GM18505 (cell line): ENCODE measurements at regions not wholly inside any gene's neighbourhood (a gene's known extent, or its start where the extent isn't known, plus 50 kb on each side); places are given as distances from the start of the nearest gene placed in this dataset.

ENCODE experiments used
- ATAC-seq: cut with Tn5 transposase; IDR thresholded peaks from one replicate; pipeline ENCODE4 v1.9.1; 2021; ENCODE audit not compliant: unreplicated experiment
- POLR2A ChIP-seq: IDR thresholded peaks from 4 replicates; pipeline ENCODE4 v1.6.1; 2011; ENCODE audit warnings: borderline replicate concordance; ENCODE audit not compliant: insufficient read depth, insufficient read length; ENCODE audit errors: extremely low read depth

DNA sequence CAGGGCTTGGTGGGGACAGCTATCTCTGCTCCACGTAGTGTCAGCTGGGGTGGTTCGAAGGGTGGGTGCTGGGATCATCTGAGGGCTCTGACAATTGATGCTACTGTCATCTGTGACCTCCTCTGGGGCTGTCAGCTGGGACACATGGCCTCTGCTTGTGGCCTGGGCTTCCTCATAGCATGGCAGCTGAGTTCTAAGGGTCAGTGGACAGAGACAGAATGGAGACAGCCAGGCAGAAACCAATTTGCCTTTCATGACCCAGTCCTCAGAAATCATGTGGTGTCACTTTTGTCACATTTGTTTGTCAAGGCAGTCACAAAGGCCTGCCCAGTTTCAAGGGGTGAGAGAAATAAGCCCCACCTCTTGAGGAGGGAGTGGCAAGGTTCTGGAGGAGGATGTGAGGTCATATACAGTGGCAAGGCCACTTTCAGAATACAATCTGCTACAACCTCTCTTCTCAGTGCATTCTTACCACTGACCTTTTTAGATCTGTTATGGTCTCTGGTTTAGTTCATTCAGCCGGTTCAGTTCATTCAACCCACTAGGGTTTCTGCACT, 103.6 kb upstream of the BCOR start:
- no peak for TF ChIP-seq POLR2A
- peak; percentile 87 for ATAC-seq

DNA sequence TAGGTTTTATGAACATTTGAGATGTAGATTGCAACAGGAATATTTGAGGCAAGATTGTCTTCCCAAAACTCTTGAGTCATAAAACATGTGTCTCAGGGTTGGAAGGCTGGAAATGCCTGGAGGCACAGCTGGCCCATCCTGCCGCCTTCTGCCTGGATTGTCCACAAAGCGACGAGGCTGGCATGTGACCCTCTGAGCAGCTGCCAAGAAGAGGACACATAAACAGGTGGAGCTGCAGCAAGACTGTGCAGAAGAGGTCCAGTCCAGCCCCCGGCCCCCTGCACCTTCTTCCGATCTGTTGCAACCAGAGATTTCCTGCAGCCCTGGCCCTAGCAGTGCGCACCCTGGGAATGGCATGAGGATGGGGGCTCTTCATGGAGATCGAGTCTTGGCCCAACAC, 101.9 kb upstream of the BCOR start:
- no peak for TF ChIP-seq POLR2A
- no peak for ATAC-seq

DNA sequence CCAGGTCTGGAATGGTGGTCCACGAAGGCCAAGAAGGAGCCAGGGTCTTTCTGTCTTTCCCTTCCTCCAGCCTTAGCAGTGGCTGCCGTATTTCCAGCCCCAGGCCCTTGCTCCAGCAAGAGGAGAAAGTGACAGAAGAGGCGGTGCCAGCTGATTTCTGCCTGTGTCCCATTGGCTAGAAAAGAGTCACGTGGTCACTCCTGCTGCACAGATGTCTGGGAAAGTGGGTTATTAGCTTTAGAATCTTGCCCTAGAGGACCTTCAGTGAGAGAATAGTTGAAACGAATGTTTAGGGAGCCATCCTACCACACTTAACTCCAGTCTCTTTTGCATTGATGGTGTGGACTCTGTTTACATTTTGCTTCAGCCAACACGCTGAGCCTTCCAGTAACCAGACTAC, 99.3 kb upstream of the BCOR start:
- ATAC-seq = no peak
- no peak for TF ChIP-seq POLR2A

DNA sequence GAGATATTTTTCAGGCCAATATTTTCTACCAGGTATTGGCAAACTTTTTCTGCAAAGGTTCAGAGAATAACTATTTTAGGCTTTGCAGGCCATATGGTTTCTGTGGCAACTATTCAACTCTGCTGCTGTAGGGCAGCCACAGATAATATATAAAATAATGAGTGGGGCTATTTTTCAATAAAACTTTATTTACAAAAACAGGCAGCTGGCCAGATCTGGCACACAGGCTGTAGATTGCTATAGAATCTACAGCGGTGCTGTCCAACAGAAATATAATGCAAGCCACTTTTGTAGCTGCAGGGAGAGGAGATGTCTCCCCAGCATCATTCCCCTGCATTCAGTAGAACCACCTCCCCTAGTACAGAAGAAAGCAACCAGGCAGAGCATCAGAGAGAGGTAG, 97.6 kb upstream of the BCOR start:
- no peak for ATAC-seq
- no peak for TF ChIP-seq POLR2A

DNA sequence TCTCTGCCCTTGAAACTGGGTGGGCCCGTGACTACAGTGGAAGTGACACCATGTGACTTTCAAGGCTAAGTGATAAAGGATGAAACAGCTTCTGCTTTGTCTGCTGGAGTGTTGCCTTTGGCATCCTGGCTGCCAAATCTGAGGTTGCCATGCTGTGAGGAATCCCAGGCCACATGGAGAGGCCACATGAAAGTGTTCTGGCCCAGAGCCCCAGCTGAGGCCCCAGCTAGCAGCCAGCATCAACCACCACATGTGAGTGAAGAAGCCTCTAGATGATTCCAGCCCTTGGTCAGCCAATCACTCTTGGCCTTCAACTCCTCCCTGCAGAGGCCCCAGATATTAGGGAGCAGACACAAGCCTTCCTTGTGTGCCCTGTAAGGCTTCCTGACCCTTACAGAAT, 94.4 kb upstream of the BCOR start:
- no peak for ATAC-seq
- TF ChIP-seq POLR2A = no peak

DNA sequence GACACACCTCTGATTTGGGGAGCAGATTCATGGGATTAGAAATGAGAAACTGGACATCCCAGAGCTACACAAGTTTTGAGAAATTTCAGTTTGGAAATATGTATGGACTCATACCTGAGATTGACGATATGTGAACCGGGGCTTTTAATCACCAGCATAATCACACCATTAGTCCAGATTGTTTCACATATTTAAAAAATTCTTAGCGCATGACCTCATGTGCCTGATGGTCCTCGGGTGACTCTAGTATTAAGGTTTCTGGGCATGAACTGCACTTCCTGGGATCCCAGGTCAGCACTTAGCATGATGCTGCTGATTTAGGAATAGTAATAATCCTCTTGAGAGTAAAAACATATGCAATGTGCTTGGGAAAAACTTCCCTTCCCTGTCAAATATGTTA, 91.9 kb upstream of the BCOR start:
- no peak for ATAC-seq
- TF ChIP-seq POLR2A = no peak

DNA sequence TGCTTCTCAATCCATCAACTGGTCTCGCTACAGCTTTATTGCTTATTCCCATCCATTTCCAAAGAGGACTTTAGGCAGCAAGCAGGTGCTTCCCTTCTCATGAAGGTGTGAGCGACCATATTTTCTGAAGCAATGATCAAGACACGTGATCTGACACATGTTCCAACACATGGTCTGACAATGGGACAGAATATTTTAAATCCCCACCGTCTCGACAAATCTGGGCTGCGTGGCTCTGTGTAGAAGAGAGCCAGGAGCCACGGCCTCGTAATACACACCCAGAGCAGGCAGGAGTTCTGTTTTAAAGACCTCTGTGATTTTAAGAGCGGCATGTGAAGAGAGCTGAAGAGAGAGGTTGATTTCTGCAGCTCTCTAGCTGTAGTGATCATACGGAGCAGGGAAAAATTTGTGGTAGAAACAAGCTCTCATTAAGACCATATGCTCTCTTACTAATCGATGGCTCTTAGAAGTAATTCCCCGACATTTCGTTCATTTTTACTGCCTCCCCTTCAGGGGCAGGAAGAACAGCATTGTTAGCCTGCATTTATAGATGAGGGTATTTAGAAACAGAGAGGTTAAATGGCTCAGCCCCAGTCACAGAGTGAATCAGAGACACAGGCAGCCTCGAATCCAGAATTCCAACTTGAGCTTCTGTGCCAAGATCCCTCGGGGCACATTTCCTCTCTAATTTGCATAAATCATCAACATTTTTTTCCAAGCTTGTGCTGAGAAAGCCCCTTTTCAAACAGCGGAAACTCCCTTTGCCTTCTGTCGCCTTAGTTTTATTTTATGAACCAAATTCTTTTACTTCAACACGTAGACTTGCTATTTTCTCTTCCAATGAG, 91.0 kb upstream of the BCOR start:
- TF ChIP-seq POLR2A = no peak
- no peak for ATAC-seq

DNA sequence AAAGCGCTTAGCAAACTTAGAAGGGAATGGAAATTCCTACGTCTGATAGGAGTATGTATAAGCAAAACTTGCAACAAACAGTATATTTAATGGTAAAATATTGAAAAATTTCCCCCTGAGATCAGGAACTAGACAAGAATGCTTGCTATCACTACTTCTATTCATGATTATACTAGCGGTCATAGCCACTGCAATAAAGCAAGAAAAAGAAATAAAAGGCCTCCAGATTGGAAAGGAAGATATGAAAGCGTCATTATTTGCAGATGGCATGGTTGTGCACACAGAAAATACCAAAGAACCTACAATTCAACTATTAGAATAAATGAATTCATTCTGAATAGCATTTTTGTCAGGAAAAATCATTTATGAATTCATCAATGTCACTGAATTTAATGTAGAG, 87.2 kb upstream of the BCOR start:
- ATAC-seq = no peak
- no peak for TF ChIP-seq POLR2A

DNA sequence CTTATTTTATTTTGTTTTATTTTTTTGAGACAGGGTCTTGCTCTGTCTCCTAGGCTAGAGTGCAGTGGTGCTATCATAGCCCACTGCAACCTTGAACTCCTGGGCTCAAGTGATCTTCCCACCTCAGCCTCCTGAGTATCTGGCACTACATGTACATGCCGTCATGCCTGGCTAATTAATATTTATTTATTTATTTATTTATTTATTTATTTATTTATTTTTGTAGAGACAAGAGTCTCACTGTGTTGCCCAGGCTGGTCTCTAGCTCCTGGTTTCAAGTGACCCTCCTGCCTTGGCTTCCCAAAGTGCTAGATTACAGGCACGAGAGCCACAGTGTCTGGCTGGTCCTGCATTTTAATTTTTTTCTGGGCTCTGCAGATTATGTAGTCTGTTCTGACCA, 84.9 kb upstream of the BCOR start:
- ATAC-seq = no peak
- TF ChIP-seq POLR2A = no peak

DNA sequence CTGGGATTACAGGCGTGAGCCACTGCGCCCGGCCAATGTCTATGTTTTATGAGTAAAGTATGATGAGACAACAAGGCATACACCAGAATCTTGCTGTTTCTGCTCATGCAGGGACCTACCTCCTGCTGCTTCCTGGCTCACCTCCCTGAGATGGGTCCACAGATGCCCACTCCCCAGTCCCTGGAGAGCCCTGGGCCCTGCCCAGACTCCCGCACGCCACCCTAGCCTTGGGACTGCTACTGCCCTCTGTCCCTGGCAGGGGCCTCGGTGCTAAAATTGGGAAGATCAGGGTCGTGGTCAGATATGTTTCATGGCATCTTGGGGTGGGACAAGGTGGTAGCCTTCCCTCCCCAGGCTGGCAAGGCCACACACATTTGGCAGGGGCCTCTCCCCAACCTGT, 84.3 kb upstream of the BCOR start:
- no peak for TF ChIP-seq POLR2A
- ATAC-seq = no peak

DNA sequence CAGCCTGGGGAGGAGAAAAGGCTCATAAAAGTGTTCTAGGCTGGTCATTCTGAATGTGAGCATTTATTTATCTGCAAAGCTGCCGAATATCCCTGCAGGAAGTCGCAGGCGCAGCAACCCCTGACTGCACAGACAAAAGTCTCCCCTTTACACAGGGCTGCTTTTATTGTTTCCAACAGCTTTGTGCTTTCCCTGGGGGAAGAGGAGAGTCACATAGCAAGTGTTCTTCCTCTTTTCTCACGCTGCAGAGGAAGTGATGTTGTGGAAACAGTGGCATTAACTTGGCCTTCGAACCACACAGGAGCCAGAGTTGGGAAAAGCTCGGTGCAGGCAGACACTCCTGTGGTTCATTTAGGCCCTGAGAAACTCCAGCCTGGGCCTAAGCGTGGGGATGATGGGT, 81.5 kb upstream of the BCOR start:
- TF ChIP-seq POLR2A = no peak
- no peak for ATAC-seq

DNA sequence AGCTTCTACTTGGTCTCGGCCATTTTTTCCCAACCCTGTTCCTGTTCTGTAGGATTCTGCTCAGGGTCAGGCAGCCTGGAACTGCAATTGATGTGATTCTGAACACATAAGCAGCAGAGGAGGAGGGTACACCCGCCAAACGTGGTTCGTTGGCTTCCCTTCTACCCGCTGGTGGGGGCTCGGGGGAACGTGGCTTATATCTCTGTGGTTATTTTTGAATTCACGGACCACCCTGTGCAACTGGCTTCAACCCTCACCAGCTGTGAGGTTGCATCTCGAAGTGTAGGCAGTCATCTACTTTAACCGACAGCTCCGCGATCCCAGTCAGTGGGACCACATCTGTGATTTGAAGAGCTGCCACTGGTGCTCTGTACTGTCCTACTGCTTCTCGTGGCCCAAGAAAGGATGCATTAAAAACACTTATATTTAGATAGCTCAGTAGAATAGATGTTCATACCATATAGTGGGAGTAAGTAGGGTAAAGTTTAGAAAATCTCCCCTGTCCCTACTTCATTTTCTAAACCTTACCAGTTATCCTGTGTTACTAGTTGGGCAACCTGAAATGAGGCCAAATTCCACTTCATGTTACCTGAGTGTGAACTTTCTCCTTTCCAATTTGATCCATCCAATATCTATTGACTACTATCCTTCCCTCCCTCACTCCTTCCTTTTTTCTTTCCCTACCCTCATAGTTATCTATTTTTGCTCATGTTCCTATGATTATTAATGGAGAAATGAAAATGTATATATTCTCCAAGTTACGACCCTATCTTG, 80.4 kb upstream of the BCOR start:
- no peak for TF ChIP-seq POLR2A
- ATAC-seq = no peak

DNA sequence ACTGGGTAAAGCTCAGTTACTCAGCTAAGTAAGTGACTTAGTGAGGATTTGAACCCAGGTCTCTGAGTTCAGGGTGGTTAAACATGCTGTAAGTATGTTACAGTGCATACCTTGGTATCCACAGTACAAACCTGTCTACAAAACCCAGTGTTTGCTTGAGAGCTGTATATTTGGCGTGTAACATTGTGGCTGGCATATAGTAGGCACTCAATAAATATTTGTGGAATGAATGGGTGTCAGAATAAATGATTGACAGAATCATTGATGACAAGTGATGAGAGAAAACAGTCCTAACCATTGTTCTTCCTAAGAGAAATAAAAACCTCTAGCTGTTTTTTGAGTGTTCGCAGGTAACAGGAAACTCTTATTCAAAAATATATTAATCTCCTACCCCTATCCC, 79.7 kb upstream of the BCOR start:
- TF ChIP-seq POLR2A = no peak
- no peak for ATAC-seq

DNA sequence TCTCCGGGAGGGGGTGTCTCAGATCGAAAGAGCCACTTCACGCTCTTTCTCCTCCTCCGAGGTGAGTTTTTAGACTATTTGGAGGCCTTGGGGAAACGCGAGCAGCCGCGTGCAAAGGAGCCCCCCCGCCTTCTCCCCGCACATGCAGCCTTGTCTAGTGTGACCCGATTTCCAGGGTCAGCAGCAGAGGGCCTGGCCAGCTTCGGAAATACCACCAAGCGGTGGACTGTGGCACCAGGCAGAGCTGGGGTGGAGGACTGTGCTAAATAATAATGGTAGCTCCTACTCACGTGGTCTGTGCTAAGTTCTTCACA, 79.3 kb upstream of the BCOR start:
- ATAC-seq = no peak

More for the DNA sequence above, 79.3 kb upstream of the BCOR start:
- TF ChIP-seq POLR2A = no peak
